ENCODE measurements at regions not wholly inside any gene's neighbourhood (a gene's known extent, or its start where the extent isn't known, plus 50 kb on each side); places are given as distances from the start of the nearest gene placed in this dataset.

DNA sequence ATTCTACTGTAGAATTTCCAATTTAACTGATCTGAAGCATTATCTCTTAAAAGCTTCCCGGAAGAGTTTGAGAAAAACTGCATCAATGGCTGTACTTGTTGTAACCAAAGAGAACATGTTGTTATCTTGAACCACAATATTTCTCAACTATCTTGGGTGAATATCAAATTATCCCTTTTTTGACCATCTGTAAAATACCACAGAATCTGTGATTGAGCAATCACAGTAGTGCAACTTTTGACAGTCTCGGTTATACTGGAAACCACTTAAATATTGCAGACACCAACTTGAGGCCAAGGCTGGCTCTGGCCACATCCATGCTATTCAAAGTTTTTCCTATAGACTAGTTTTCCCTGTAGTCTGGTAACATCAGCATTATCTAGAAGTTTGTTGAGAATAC, 842.8 kb upstream of the EPHA6 start:
- DNase-seq (ENCODE audit: low spot score) (no peak), ATAC-seq (no peak)
- no peak for TF ChIP-seq ETV6 (CRISPR knock-in tag; IDR thresholded peaks at IDR 0.05)
- no peak for TF ChIP-seq NR2C2 (CRISPR knock-in tag; IDR thresholded peaks at IDR 0.05)
- no peak for TF ChIP-seq ZNF671 (CRISPR knock-in tag; IDR thresholded peaks at IDR 0.05)
- TF ChIP-seq, protein P1, sequence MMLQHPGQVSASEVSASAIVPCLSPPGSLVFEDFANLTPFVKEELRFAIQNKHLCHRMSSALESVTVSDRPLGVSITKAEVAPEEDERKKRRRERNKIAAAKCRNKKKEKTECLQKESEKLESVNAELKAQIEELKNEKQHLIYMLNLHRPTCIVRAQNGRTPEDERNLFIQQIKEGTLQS (CRISPR knock-in tag; conservative IDR thresholded peaks at IDR 0.05): no peak
- no peak for TF ChIP-seq EMX1 (CRISPR knock-in tag; IDR thresholded peaks at IDR 0.05)
- TF ChIP-seq, protein P2, sequence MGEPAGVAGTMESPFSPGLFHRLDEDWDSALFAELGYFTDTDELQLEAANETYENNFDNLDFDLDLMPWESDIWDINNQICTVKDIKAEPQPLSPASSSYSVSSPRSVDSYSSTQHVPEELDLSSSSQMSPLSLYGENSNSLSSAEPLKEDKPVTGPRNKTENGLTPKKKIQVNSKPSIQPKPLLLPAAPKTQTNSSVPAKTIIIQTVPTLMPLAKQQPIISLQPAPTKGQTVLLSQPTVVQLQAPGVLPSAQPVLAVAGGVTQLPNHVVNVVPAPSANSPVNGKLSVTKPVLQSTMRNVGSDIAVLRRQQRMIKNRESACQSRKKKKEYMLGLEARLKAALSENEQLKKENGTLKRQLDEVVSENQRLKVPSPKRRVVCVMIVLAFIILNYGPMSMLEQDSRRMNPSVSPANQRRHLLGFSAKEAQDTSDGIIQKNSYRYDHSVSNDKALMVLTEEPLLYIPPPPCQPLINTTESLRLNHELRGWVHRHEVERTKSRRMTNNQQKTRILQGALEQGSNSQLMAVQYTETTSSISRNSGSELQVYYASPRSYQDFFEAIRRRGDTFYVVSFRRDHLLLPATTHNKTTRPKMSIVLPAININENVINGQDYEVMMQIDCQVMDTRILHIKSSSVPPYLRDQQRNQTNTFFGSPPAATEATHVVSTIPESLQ (CRISPR knock-in tag; IDR thresholded peaks at IDR 0.05): no peak
- TF ChIP-seq ZBTB21 (CRISPR knock-in tag; IDR thresholded peaks at IDR 0.05; ENCODE audit: borderline replicate concordance): no peak
- TF ChIP-seq CTCF (IDR thresholded peaks at IDR 0.05): no peak
- no peak for TF ChIP-seq ESRRA (CRISPR knock-in tag; IDR thresholded peaks at IDR 0.05; ENCODE audit: borderline replicate concordance)
- no peak for TF ChIP-seq NFYB (CRISPR knock-in tag; conservative IDR thresholded peaks at IDR 0.05; ENCODE audit: low read depth)
- no peak for TF ChIP-seq ZNF263 (CRISPR knock-in tag; IDR thresholded peaks at IDR 0.05; ENCODE audit: low read depth)
- no peak for TF ChIP-seq IRF2 (CRISPR knock-in tag; IDR thresholded peaks at IDR 0.05; ENCODE audit: borderline replicate concordance, low read depth)
- TF ChIP-seq ZNF425 (CRISPR knock-in tag; conservative IDR thresholded peaks at IDR 0.05): no peak
- TF ChIP-seq, protein P3, sequence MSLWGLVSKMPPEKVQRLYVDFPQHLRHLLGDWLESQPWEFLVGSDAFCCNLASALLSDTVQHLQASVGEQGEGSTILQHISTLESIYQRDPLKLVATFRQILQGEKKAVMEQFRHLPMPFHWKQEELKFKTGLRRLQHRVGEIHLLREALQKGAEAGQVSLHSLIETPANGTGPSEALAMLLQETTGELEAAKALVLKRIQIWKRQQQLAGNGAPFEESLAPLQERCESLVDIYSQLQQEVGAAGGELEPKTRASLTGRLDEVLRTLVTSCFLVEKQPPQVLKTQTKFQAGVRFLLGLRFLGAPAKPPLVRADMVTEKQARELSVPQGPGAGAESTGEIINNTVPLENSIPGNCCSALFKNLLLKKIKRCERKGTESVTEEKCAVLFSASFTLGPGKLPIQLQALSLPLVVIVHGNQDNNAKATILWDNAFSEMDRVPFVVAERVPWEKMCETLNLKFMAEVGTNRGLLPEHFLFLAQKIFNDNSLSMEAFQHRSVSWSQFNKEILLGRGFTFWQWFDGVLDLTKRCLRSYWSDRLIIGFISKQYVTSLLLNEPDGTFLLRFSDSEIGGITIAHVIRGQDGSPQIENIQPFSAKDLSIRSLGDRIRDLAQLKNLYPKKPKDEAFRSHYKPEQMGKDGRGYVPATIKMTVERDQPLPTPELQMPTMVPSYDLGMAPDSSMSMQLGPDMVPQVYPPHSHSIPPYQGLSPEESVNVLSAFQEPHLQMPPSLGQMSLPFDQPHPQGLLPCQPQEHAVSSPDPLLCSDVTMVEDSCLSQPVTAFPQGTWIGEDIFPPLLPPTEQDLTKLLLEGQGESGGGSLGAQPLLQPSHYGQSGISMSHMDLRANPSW (CRISPR knock-in tag; conservative IDR thresholded peaks at IDR 0.05; ENCODE audit: low read depth): no peak
- no peak for TF ChIP-seq ZNF219 (CRISPR knock-in tag; IDR thresholded peaks at IDR 0.05; ENCODE audit: borderline replicate concordance)
- ChIA-PET CTCF (no interaction called here), POLR2A (no interaction called here)
- Mint-ChIP-seq H3K27ac (no peak overlapping the region), H3K4me3 (no peak overlapping the region), H3K36me3 (0 out of 2 replicates have a peak, but pooled peaks cover 5% of the 10 kb centered on the region), H3K4me1 (0 out of 2 replicates have a peak, but pooled peaks cover 2% of the 10 kb centered on the region), H3K9me3 (peaks cover 11% of the 10 kb centered on the region), H3K27me3 (ENCODE audit: low read depth) (no peaks in the 10 kb centered on the region)

DNA sequence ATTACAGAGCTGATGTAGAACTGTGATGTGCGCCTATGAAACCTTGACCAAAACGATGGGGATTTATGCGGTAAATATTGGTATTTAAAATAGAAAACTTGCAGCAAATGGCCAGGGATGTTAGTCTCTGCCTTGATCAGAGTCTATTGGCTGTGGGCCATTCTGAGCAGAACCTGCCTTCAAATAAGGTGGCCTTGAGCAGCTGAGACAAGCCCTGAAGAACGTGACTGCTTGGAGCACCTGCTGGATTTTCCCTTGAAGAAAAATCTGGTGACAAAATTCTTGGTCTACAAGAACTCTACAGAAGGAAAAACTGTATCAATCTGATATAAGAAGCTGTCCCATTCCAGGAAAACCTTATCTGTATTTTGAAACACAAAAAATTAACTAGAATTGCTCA, 820.1 kb upstream of the EPHA6 start:
- Mint-ChIP-seq H3K27me3 (ENCODE audit: low read depth) (no peaks in the 10 kb centered on the region), H3K4me1 (no peaks in the 10 kb centered on the region), H3K9me3 (peaks cover 17% of the 10 kb centered on the region), H3K4me3 (no peak overlapping the region), H3K36me3 (peaks cover 5% of the 10 kb centered on the region), H3K27ac (no peak overlapping the region)
- DNase-seq (ENCODE audit: low spot score): no peak
- ATAC-seq: no peak
- ChIA-PET POLR2A (no interaction called here), CTCF (no interaction called here)
- TF ChIP-seq NR3C1 (CRISPR knock-in tag; conservative IDR thresholded peaks at IDR 0.05; ENCODE audit: low read depth): no peak
- no peak for TF ChIP-seq ETV6 (CRISPR knock-in tag; IDR thresholded peaks at IDR 0.05)
- TF ChIP-seq JUN (CRISPR knock-in tag; IDR thresholded peaks at IDR 0.05): no peak
- TF ChIP-seq CBFB (CRISPR knock-in tag; IDR thresholded peaks at IDR 0.05; ENCODE audit: low read depth): no peak
- TF ChIP-seq NR1H2 (CRISPR knock-in tag; IDR thresholded peaks at IDR 0.05): no peak
- no peak for TF ChIP-seq SOX15 (CRISPR knock-in tag; IDR thresholded peaks at IDR 0.05)
- TF ChIP-seq ARID4B (CRISPR knock-in tag; IDR thresholded peaks at IDR 0.05; ENCODE audit: borderline replicate concordance): no peak
- TF ChIP-seq, protein P4, sequence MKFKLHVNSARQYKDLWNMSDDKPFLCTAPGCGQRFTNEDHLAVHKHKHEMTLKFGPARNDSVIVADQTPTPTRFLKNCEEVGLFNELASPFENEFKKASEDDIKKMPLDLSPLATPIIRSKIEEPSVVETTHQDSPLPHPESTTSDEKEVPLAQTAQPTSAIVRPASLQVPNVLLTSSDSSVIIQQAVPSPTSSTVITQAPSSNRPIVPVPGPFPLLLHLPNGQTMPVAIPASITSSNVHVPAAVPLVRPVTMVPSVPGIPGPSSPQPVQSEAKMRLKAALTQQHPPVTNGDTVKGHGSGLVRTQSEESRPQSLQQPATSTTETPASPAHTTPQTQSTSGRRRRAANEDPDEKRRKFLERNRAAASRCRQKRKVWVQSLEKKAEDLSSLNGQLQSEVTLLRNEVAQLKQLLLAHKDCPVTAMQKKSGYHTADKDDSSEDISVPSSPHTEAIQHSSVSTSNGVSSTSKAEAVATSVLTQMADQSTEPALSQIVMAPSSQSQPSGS (CRISPR knock-in tag; IDR thresholded peaks at IDR 0.05; ENCODE audit: borderline replicate concordance, low read depth): no peak

Measured in WTC11 (cell line).